IMR-90 (cell line): ENCODE measurements at regions not wholly inside any gene's neighbourhood (a gene's known extent, or its start where the extent isn't known, plus 50 kb on each side); places are given as distances from the start of the nearest gene placed in this dataset.

Experiments
- BHLHE40 ChIP-seq: fragments of 150-350 bp; IDR thresholded peaks from 2 replicates; pipeline ENCODE4 v1.6.1; 2016; ENCODE audit warnings: mild to moderate bottlenecking, low read depth, low read length
- CEBPB ChIP-seq: IDR thresholded peaks from 2 replicates; pipeline ENCODE4 v1.6.1; 2012; ENCODE audit warnings: low read depth, low read length, improper control_type of control experiment
- CHD1 ChIP-seq: IDR thresholded peaks from 2 replicates; pipeline ENCODE4 v1.6.1; 2012; ENCODE audit warnings: low read depth, low read length, improper control_type of control experiment
- CTCF ChIP-seq: conservative IDR thresholded peaks from 2 replicates; pipeline ENCODE4 v1.5.1; 2012; ENCODE audit warnings: mild to moderate bottlenecking, low read depth, low read length, improper control_type of control experiment
- FOS ChIP-seq: fragments of 150-350 bp; IDR thresholded peaks from 2 replicates; pipeline ENCODE4 v1.6.1; 2016; ENCODE audit warnings: low read depth, low read length
- MAFK ChIP-seq: IDR thresholded peaks from 2 replicates; pipeline ENCODE4 v1.6.1; 2012; ENCODE audit warnings: low read depth, low read length, improper control_type of control experiment
- MXI1 ChIP-seq: IDR thresholded peaks from 2 replicates; pipeline ENCODE4 v1.6.1; 2012; ENCODE audit warnings: low read depth, mild to moderate bottlenecking, low read length, moderate library complexity, borderline replicate concordance
- POLR2A ChIP-seq: IDR thresholded peaks from 2 replicates; pipeline ENCODE4 v1.6.1; 2012; ENCODE audit warnings: mild to moderate bottlenecking, low read depth, low read length
- RAD21 ChIP-seq: IDR thresholded peaks from 2 replicates; pipeline ENCODE4 v1.6.1; 2012; ENCODE audit warnings: low read length, improper control_type of control experiment
- RCOR1 ChIP-seq: IDR thresholded peaks from 2 replicates; pipeline ENCODE4 v1.6.1; 2012; ENCODE audit warnings: mild to moderate bottlenecking, low read length, improper control_type of control experiment; ENCODE audit not compliant: insufficient replicate concordance
- RFX5 ChIP-seq: IDR thresholded peaks from 2 replicates; pipeline ENCODE4 v1.8.0; 2012; ENCODE audit warnings: low read depth, mild to moderate bottlenecking, low read length, moderate library complexity
- SMC3 ChIP-seq: fragments of 150-350 bp; IDR thresholded peaks from 2 replicates; pipeline ENCODE4 v1.6.1; 2016; ENCODE audit warnings: low read depth, mild to moderate bottlenecking, antibody characterized with exemption, low read length, moderate library complexity
- USF2 ChIP-seq: fragments of 150-350 bp; IDR thresholded peaks from 2 replicates; pipeline ENCODE4 v1.6.1; 2017; ENCODE audit warnings: mild to moderate bottlenecking, antibody characterized with exemption, low read length, low read depth
- TF ChIP-seq, protein P1 (sequence below): fragments of 150-350 bp; IDR thresholded peaks from 2 replicates; pipeline ENCODE4 v1.6.1; 2016; ENCODE audit warnings: low read depth, mild to moderate bottlenecking, low read length, moderate library complexity, borderline replicate concordance

DNA sequence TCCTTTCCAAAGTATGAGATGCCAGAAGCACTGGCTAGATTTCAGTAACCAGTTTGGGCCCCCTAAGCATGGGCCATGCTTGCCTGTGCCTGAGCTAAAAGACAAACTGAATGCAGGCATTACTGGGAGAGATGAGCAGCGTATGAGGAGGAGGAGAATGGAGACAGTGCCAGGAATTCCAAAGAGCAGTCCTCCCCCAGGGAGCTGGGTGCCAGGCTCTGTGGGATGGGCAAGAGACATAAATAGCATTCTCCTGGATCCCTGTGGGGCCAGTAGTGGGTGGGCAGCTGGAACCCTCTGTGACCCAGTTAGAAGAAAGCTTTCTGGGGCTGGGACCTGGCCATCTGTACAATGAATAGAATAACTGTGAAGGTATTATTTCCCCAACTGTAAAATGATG, 235.6 kb downstream of the KCNA4 start:
- TF ChIP-seq CTCF = no peak
- no peak for TF ChIP-seq POLR2A
- no peak for TF ChIP-seq CHD1
- TF ChIP-seq BHLHE40 = no peak
- TF ChIP-seq MAFK = no peak
- no peak for TF ChIP-seq USF2
- no peak for TF ChIP-seq MXI1
- TF ChIP-seq FOS = no peak
- TF ChIP-seq RAD21 = no peak
- TF ChIP-seq RFX5 = no peak
- TF ChIP-seq CEBPB = no peak
- no peak for TF ChIP-seq RCOR1
- TF ChIP-seq SMC3 = no peak
- TF ChIP-seq, protein P1, sequence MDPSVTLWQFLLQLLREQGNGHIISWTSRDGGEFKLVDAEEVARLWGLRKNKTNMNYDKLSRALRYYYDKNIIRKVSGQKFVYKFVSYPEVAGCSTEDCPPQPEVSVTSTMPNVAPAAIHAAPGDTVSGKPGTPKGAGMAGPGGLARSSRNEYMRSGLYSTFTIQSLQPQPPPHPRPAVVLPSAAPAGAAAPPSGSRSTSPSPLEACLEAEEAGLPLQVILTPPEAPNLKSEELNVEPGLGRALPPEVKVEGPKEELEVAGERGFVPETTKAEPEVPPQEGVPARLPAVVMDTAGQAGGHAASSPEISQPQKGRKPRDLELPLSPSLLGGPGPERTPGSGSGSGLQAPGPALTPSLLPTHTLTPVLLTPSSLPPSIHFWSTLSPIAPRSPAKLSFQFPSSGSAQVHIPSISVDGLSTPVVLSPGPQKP = no peak
